ENCODE measurements at regions not wholly inside any gene's neighbourhood (a gene's known extent, or its start where the extent isn't known, plus 50 kb on each side); places are given as distances from the start of the nearest gene placed in this dataset.

DNA sequence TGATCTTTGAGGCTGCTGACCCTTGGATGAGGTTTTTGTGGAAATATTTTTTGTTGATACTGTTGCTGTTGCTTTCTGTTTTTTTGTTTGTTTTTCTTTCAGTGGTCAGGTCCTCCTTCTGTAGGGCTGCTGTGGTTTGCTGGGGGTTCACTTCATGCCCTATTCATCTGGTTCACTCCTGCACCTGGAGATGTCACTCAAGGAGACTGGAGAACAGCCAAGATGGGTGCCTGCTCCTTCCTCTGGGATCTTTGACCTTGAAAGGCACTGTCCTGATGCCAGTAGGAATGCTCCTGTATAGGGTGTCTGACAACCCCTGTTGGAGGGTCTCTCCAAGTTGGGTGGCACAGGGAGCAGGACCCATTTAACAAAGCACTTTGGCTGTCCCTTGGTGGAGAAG, 67.0 kb upstream of the ACTBL2 start:
- TF ChIP-seq, protein P1, sequence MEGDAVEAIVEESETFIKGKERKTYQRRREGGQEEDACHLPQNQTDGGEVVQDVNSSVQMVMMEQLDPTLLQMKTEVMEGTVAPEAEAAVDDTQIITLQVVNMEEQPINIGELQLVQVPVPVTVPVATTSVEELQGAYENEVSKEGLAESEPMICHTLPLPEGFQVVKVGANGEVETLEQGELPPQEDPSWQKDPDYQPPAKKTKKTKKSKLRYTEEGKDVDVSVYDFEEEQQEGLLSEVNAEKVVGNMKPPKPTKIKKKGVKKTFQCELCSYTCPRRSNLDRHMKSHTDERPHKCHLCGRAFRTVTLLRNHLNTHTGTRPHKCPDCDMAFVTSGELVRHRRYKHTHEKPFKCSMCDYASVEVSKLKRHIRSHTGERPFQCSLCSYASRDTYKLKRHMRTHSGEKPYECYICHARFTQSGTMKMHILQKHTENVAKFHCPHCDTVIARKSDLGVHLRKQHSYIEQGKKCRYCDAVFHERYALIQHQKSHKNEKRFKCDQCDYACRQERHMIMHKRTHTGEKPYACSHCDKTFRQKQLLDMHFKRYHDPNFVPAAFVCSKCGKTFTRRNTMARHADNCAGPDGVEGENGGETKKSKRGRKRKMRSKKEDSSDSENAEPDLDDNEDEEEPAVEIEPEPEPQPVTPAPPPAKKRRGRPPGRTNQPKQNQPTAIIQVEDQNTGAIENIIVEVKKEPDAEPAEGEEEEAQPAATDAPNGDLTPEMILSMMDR (IDR thresholded peaks at IDR 0.05), result no peak
- TF ChIP-seq POLR2AphosphoS5 (IDR thresholded peaks at IDR 0.05) (no peak), POLR2A (IDR thresholded peaks at IDR 0.05) (no peak)
